GM12892 (cell line): ENCODE measurements at regions not wholly inside any gene's neighbourhood (a gene's known extent, or its start where the extent isn't known, plus 50 kb on each side); places are given as distances from the start of the nearest gene placed in this dataset.

Experiments used
- POLR2A ChIP-seq: IDR thresholded peaks from 2 replicates; pipeline ENCODE4 v1.6.1; 2011; ENCODE audit warnings: low read depth, low read length, control low read depth
- POLR2AphosphoS5 ChIP-seq: IDR thresholded peaks from 2 replicates; pipeline ENCODE4 v1.6.1; 2011; ENCODE audit warnings: low read depth, low read length, control low read depth
- TAF1 ChIP-seq: IDR thresholded peaks from 2 replicates; pipeline ENCODE4 v1.6.1; 2011; ENCODE audit warnings: low read depth, mild to moderate bottlenecking, control low read depth, low read length, borderline replicate concordance

GRCh38 chr18:4986677-4987076 is 210.4 kb downstream of the AKAIN1 start:
- no peak for TF ChIP-seq POLR2AphosphoS5
- no peak for TF ChIP-seq POLR2A
- TF ChIP-seq TAF1: no peak
